Tibial artery (tissue), 4 donors: ENCODE measurements at regions not wholly inside any gene's neighbourhood (a gene's known extent, or its start where the extent isn't known, plus 50 kb on each side); places are given as distances from the start of the nearest gene placed in this dataset.
A peak's percentile ranks its signal among the peaks of the same experiment; 100 is the strongest.
"Not testable (repeated sequence)": the region's sequence is repeated elsewhere in the genome, so short reads cannot be mapped to it uniquely, and the experiment has no call there.

Source experiments
- DNase-seq, 2 donors: peaks; one replicate each; pipeline ENCODE4 v3.0.0-alpha.2; 2019
- H3K27ac ChIP-seq, 2 donors: fragments of 200-600 bp; sonication (generic) in 1 of 2; 1 replicate in 1 of 2; 2 replicates in 1 of 2; pipeline ENCODE4 v1.5.1; 2018 to 2019; ENCODE audit warnings: mild to moderate bottlenecking in 1 of 2
- H3K27me3 ChIP-seq, 2 donors: fragments of 200-600 bp; sonication (generic) in 1 of 2; one replicate each; pipeline versions ENCODE4 v1.5.1 to v1.6.0; 2016 to 2019
- H3K36me3 ChIP-seq, 3 donors: fragments of 200-600 bp; sonication (generic) in 2 of 3; one replicate each; pipeline ENCODE4 v1.5.1; 2016 to 2019; ENCODE audit warnings: mild to moderate bottlenecking in 2 of 3
- H3K4me1 ChIP-seq, 4 donors: fragments of 200-600 bp; sonication (generic) in 2 of 4; 1 replicate in 3 of 4; 2 replicates in 1 of 4; pipeline ENCODE4 v1.5.1; 2016 to 2019
- H3K4me3 ChIP-seq, 2 donors: fragments of 200-600 bp; sonication (generic) in 1 of 2; 1 replicate in 1 of 2; 2 replicates in 1 of 2; pipeline ENCODE4 v1.5.1; 2018 to 2019; ENCODE audit warnings: mild to moderate bottlenecking in 2 of 2
- H3K9me3 ChIP-seq, 3 donors: fragments of 200-600 bp; sonication (generic) in 1 of 3; one replicate each; pipeline ENCODE4 v1.5.1; 2016 to 2019
- intact Hi-C: fragments of 100-400 bp; cut with DNase I; formaldehyde crosslinking; loops from one replicate; pipeline ENCODE4 v1.15.0; 2023; ENCODE audit warnings: low total_unique reads
- TF ChIP-seq, protein P1 (sequence below), 2 experiments: fragments of 200-600 bp in 1 of 2; fragments of 450-650 bp in 1 of 2; IDR thresholded peaks; one replicate each; pipeline ENCODE4 v1.5.1; 2017 to 2019; ENCODE audit warnings: antibody characterized with exemption in 2 of 2, mild to moderate bottlenecking in 1 of 2, moderate library complexity in 1 of 2

DNA sequence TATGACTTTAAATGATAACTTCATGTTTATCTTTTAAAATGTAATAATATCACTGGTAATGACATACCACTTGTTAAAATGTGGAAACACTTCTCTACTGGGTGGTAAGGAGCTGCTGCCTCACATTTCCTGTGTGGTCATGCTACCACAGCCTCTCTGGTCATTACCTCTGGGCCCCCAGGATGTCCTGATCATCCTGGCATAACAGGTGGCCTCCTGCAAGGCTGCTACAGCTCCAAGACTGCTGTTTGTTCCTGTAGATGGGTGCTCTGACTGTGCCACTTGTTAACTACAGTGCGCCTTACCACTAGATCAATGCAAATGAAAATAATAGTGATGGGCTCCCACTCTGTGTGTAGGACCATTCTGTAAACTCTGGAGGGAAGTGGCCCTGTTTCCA is 500.2 kb upstream of the SPRED2 start:
- no peaks in the 10 kb centered on the region for H3K27me3 ChIP-seq
- peaks cover 0 to 5% (median 0%) of the 10 kb centered on the region in 4 donors for H3K4me1 ChIP-seq
- intact Hi-C loops = no loop called here
- H3K27ac ChIP-seq = no peak overlapping the region
- no peak for DNase-seq
- TF ChIP-seq, protein P1, sequence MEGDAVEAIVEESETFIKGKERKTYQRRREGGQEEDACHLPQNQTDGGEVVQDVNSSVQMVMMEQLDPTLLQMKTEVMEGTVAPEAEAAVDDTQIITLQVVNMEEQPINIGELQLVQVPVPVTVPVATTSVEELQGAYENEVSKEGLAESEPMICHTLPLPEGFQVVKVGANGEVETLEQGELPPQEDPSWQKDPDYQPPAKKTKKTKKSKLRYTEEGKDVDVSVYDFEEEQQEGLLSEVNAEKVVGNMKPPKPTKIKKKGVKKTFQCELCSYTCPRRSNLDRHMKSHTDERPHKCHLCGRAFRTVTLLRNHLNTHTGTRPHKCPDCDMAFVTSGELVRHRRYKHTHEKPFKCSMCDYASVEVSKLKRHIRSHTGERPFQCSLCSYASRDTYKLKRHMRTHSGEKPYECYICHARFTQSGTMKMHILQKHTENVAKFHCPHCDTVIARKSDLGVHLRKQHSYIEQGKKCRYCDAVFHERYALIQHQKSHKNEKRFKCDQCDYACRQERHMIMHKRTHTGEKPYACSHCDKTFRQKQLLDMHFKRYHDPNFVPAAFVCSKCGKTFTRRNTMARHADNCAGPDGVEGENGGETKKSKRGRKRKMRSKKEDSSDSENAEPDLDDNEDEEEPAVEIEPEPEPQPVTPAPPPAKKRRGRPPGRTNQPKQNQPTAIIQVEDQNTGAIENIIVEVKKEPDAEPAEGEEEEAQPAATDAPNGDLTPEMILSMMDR (IDR thresholded peaks at IDR 0.05) = no peak
- no peaks in the 10 kb centered on the region for H3K36me3 ChIP-seq
- no peaks in the 10 kb centered on the region for H3K9me3 ChIP-seq
- H3K4me3 ChIP-seq = no peak overlapping the region

DNA sequence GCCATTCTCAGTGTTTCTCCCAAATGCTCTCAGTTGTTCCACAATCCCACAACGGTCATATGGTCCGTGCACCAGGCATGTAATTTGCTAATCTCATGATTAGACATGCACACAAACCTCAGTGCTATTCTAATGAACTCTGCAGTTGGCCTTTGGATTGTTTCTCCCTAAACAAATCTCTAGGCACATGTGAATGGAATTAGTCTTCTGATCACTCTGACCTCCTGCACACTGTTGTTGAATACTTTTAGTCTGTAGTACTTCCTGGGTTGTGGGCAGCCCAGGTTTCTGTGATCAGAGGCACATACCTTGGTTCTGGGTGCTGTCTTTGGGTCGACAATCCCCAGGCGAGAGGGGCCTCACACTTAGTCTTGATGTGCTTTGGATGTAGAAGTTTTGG is 498.7 kb upstream of the SPRED2 start:
- Histone ChIP-seq H3K27me3 (no peaks in the 10 kb centered on the region), H3K4me1 (no peaks in the 10 kb centered on the region), H3K27ac (no peak overlapping the region), H3K36me3 (no peaks in the 10 kb centered on the region), H3K4me3 (no peak overlapping the region), H3K9me3 (no peaks in the 10 kb centered on the region)
- TF ChIP-seq, protein P1 (IDR thresholded peaks at IDR 0.05) = no peak
- no peak for DNase-seq
- intact Hi-C loops = no loop called here

DNA sequence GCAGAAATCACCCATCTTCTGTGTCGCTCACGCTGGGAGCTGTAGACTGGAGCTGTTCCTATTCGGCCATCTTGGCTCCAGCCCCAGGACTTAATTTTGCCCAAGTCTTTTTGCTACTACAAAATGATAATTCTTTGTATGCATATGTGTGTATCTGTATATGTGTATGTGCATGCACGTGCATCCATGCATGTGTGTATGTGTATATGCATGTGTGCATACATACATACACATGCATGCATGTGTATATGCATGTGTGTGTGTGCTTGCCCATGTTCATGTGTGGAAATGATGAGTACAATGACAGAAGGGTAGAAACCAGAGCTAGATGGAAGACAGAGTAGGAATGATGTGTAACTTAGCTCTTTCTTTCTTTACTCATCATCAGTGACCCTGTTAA is 497.9 kb upstream of the SPRED2 start:
- no peak overlapping the region for H3K27ac ChIP-seq
- intact Hi-C loops = no loop called here
- DNase-seq = no peak
- TF ChIP-seq, protein P1 (IDR thresholded peaks at IDR 0.05) = no peak
- no peaks in the 10 kb centered on the region for H3K27me3 ChIP-seq
- H3K9me3 ChIP-seq = no peaks in the 10 kb centered on the region
- no peak overlapping the region for H3K4me3 ChIP-seq
- no peaks in the 10 kb centered on the region for H3K36me3 ChIP-seq
- H3K4me1 ChIP-seq = no peaks in the 10 kb centered on the region

DNA sequence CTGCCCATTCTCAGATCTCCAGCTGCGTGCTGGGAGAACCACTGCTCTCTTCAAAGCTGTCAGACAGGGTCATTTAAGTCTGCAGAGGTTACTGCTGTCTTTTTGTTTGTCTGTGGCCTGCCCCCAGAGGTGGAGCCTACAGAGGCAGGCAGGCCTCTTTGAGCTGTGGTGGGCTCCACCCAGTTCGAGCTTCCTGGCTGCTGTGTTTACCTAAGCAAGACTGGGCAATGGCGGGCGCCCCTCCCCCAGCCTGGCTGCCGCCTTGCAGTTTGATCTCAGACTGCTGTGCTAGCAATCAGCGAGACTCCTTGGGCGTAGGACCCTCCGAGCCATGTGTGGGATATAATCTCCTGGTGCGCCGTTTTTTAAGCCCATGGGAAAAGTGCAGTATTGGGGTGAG is 497.3 kb upstream of the SPRED2 start:
- intact Hi-C loops, H3K4me3 ChIP-seq, DNase-seq, H3K27ac ChIP-seq, H3K27me3 ChIP-seq, H3K4me1 ChIP-seq, H3K36me3 ChIP-seq, H3K9me3 ChIP-seq: not testable (repeated sequence)

DNA sequence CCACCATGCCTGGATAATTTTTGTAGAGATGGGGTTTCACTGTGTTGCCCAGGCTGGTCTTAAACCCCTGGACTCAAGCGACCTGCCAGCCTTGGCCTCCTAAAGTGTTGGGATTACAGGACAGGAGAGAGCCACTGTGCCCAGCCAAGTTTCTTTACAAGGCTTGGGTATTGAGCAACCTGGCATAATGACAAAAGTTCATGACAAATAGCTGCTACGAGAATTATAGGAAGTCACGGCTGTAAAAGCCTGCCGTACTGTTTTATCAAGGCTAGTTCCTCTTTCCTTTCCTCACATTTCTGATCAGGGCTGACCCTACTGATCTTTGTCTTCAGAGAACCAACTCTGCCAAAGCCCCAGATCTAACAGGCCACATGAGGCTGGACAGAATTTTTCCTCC is 490.4 kb upstream of the SPRED2 start:
- intact Hi-C loops = no loop called here
- H3K4me3 ChIP-seq = no peak overlapping the region
- H3K27ac ChIP-seq = no peak overlapping the region
- no peaks in the 10 kb centered on the region for H3K9me3 ChIP-seq
- peaks cover 0 to 5% (median 0%) of the 10 kb centered on the region in 4 donors for H3K4me1 ChIP-seq
- H3K36me3 ChIP-seq = no peaks in the 10 kb centered on the region
- no peaks in the 10 kb centered on the region for H3K27me3 ChIP-seq
- TF ChIP-seq, protein P1 (IDR thresholded peaks at IDR 0.05) = no peak
- peak in 1 of 2 donors; percentile 47 for DNase-seq

DNA sequence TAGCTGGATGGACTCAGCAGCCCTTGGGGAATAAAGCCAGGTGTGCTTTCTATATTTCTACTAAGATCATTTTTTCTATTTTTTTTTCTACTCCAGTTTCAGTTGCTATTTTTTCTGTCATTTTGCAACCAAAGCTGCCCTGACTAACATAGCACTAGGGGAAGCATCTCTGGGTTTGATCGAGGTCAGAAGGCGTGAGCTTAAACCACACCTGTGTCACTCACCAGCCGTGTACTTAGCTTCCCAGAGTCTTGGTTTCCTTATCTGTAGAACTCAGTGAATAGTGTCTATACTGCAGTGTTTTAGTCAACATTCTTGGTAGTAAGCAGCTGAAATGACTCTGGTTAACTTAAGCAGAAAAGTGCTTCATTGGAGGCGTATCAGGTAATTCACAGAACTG is 489.6 kb upstream of the SPRED2 start:
- H3K9me3 ChIP-seq = no peaks in the 10 kb centered on the region
- TF ChIP-seq, protein P1 (IDR thresholded peaks at IDR 0.05) = no peak
- no peaks in the 10 kb centered on the region for H3K36me3 ChIP-seq
- H3K27ac ChIP-seq = no peak overlapping the region
- H3K4me3 ChIP-seq = no peak overlapping the region
- no peaks in the 10 kb centered on the region for H3K27me3 ChIP-seq
- intact Hi-C loops = no loop called here
- peaks cover 0 to 5% (median 0%) of the 10 kb centered on the region in 4 donors for H3K4me1 ChIP-seq
- no peak for DNase-seq
